ENCODE measurements at regions not wholly inside any gene's neighbourhood (a gene's known extent, or its start where the extent isn't known, plus 50 kb on each side); places are given as distances from the start of the nearest gene placed in this dataset.

DNA sequence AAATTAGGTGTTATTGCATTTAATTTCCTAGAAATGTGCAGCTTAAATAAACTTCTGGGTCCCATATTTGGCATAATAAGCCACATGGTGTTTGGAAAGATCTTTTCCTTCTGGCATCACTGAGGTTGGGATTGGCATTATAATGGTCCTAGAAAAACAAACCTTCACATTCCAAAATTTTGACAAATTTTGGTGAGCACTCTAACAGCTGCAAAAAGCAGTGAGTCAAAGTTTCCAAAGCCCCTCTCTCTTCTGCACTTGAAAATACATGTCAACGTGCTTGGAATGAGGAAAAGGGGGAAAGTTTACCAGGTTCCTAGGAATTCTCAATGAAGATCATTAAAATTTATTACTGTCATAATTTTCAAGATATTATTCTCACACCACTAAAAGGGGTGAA is 77.8 kb upstream of the STK17B start:
- no peak for DNase-seq (ENCODE audit: low read depth)

GRCh38 chr2:196249860-196250259 is 78.5 kb upstream of the STK17B start:
- no peak for DNase-seq (ENCODE audit: low read depth)

- no peak for DNase-seq (ENCODE audit: low read depth)
These were observed 79.8 kb upstream of the STK17B start for GRCh38 chr2:196251132-196251531.

GRCh38 chr2:196252408-196253115 is 81.2 kb upstream of the STK17B start:
- DNase-seq (ENCODE audit: low read depth) = no peak

DNA sequence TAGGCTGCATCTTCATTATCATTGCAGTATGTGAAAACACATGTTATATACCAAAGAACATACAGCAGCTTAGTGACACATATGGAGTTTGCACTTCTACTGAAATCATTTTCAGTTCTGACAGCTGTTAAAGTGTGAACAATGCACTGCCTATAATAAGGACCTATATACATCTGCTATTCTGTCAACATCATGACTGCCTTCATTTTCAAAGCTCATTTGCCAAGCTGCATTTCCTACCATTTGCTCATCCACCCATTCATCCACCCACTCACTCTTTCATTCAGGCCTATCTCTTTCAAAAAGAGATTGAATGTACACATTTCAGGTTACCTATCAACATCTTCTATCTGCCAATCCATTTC is 81.7 kb upstream of the STK17B start:
- DNase-seq (ENCODE audit: low read depth) = no peak

GRCh38 chr2:196256585-196256984 is 85.2 kb upstream of the STK17B start:
- DNase-seq (ENCODE audit: low read depth) = no peak

DNA sequence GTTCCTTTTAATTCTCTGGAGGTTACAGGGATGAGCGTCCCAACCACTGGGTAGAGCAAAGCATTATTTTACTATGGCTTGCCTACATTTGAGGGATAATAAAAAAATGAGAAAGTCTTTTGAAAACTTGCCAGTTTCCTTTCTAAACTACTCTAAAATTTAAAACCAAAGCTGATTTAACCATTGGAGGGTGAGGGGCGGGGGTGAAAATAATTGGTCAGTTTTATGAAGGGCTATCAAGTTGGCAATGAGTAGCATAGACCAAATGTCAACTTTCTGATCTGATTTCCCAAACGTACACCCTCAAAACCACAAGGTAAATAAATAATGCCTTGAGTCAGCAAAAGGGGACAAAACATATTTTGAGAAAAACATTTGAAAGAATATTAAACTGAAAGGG is 85.7 kb upstream of the STK17B start:
- DNase-seq (ENCODE audit: low read depth) = no peak

DNA sequence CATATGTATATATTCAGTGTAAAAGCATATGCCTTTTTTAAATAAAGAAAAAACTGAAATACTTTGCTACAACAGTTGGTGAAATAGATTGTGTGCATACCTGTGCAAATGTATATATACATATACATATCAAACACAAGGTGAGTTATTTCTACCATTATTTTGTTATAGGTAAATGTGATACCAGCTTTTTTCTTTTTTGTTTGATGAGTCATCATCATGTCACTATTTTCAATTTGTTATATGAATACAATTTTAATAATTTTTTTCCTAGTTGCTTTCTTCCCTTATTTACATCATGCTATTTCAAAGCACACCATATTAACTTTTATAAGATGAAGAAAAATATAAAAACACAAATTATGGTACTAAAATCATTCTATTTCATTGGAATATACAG is 87.0 kb upstream of the STK17B start:
- DNase-seq (ENCODE audit: low read depth) = no peak

- DNase-seq (ENCODE audit: low read depth) = no peak
These were observed 88.4 kb upstream of the STK17B start for GRCh38 chr2:196259507-196260481.

DNA sequence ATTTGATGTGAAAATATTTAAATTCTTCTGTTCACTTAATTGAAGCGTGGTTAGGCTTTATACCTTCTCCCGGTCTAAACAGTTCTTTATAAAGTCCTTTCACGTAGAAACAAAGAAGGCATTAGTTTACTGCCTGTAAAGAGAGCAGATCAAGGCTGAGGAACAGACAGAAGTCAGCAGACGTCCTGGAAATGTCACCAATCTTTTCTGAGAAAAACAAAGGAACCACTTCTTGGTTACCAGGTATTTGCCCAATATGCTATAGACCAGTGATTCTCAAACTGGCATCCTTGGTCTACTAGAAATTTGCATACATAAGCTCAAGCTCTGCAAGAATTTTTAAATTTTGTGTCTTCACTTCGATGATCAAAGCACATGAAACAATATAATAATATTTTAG is 89.2 kb upstream of the STK17B start:
- no peak for DNase-seq (ENCODE audit: low read depth)

- DNase-seq (ENCODE audit: low read depth) = no peak
These were observed 91.2 kb upstream of the STK17B start for GRCh38 chr2:196262606-196263005.

GRCh38 chr2:196263181-196263747 is 91.9 kb upstream of the STK17B start:
- no peak for DNase-seq (ENCODE audit: low read depth)

DNA sequence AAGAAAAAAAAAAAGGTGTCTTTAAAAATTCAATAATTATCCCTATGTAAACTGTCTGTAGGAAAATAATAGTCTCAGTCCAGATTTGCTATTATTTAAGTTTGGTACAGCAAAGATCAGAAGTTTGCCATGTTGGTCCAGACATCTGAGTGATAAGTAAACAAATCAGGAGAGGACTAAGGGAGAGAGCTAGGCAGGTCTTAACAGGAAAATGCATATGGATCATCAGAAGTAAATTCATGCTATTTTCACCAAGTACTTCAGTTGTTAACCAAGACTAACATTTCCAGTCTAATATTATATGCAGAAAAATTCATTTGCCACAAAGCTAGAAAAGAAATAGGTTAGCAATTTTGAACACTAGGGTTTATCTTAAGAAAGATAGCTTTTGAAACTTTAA is 95.0 kb upstream of the STK17B start:
- no peak for DNase-seq (ENCODE audit: low read depth)

DNA sequence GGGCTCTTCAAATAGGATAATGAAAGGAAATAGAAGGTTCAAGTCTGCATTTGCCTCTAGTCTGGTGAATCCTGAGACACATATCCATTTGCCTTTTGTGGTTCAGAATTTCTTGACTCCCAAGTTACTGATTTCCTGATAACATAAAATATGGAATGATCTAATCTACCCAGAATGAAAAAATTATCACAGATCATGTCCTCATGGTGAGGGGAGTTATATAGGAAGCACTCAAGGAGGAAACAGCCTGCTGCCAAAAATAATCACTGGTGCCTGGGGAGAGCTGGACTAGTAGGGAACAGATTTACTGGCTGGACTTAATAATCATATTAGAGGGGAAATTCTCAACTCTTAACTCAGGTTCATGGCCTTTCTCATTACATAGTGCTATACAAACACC is 95.5 kb upstream of the STK17B start:
- no peak for DNase-seq (ENCODE audit: low read depth)

- DNase-seq (ENCODE audit: low read depth) = no peak
These were observed 96.6 kb upstream of the STK17B start for GRCh38 chr2:196268025-196268424.

DNA sequence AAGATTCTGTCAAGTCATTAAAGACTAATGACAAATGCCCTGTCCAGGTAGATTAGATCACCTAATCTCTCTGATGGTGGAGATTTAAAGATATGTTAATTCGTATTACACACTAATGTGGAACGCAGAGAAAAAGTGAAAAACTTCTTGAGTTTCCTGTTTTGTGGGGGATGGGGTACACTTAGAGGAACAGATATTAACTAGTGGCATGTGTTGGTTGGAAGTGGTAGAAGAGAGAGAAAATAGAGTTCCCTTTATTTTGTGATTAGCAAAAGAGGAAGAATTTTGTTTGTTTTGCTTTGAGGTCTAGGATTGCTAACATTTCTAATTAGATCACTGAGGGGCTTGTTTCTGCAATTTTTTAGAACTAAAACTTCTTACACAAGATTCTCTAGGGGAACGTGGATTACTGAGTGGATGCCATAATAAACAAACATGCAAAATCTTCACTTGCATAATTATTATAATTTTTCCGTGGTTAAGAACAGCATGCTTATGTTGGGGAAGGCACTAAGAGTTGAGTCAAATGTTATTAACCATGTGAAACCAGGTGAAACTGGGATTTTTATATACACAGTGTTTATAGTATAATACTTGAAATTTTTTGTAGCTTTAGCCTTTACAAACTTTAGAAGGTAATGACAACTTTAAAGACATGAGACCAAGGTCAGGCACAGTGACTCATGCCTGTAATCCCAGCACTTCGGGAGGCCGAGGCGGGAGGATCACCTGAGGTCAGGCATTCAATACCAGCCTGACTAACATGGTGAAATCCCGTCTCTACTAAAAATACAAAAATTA is 97.4 kb upstream of the STK17B start:
- DNase-seq (ENCODE audit: low read depth) = no peak

DNA sequence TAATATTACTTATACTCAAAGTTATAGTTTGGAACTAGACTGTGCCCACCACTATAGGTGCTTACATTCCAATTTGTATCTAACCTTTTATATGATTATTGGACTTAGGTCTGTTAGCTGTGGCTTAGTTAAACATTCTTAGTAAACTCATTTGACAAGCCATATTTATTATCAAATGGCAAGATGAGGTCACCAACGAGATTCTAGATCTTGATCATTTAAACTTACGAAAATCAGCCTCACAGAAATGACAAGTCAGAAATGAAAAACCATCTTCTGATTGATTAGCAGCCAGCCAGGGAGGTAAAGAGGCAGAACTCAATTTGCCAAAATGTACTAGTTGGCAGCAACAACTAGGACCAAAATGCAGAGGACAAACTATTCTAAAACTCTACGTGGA is 100.4 kb upstream of the STK17B start:
- DNase-seq (ENCODE audit: low read depth) = no peak

DNA sequence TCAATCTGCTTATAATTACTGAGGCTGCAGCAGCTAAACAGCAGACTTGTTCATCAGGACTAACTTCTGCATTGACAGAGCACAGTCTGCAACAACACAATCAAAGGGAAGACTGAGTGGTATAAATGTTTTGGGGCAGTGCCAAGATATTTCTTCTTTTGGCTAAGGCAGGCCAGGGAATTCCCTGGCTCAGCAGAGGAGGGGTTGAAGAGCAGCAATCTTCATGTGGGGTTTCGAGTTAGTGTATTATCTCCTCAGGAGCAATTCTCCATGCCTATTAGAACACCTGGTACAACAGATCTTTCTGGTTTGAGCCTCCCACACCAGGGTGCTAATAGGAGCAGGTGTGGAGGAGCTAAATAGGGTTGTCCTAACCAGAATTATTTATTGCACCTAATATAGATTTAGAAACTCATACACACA is 103.0 kb upstream of the STK17B start:
- DNase-seq (ENCODE audit: low read depth) = no peak

- DNase-seq (ENCODE audit: low read depth) = no peak
These were observed 104.4 kb upstream of the STK17B start for GRCh38 chr2:196275646-196276352.

- DNase-seq (ENCODE audit: low read depth) = no peak
These were observed 105.0 kb upstream of the STK17B start for GRCh38 chr2:196276421-196276820.

GRCh38 chr2:196277002-196277401 is 105.6 kb upstream of the STK17B start:
- no peak for DNase-seq (ENCODE audit: low read depth)

DNA sequence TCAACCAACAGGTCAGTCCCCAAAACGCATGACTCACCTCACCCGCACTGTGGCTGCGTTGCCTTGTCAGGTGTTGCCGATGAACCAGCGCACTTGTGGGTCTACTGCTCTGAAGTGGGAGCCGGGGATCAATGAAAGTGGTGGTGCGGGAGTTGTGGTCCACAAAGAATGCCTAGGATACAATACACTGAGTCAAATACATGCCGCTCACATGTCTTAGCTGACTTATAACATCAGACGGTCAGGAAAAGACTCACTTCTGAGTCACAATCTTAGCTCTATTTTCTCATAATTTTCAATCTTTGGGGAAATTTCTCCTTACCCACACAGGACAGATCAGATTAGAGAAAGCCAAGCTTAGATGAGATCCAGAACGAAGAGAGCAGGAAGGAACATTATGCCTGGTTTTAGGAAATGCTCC is 107.1 kb upstream of the STK17B start:
- no peak for DNase-seq (ENCODE audit: low read depth)
